Renal cortex interstitium (tissue), 11 donors: ENCODE measurements at regions not wholly inside any gene's neighbourhood (a gene's known extent, or its start where the extent isn't known, plus 50 kb on each side); places are given as distances from the start of the nearest gene placed in this dataset.

ENCODE experiments used
- DNase-seq, 11 donors: peaks; one replicate each; pipeline ENCODE4 v3.0.0-alpha.2; 2013; ENCODE audit warnings: low read depth in 9 of 11, low spot score in 4 of 11; ENCODE audit errors: extremely low read depth in 1 of 11

GRCh38 chr2:201018636-201019035, 52.8 kb downstream of the HYCC2 start:
- DNase-seq = peak in 3 of 11 donors; percentile 6 to 46 (median 21)

GRCh38 chr2:201016859-201017258, 53.4 kb upstream of the ORC2 start:
- DNase-seq = no peak
